Testis (tissue), 2 donors: ENCODE measurements at regions not wholly inside any gene's neighbourhood (a gene's known extent, or its start where the extent isn't known, plus 50 kb on each side); places are given as distances from the start of the nearest gene placed in this dataset.

ENCODE experiments used
- POLR2A ChIP-seq: fragments of 450-650 bp; IDR thresholded peaks from one replicate; pipeline ENCODE4 v1.6.1; 2017; ENCODE audit warnings: antibody characterized with exemption, mild to moderate bottlenecking, moderate library complexity
- TF ChIP-seq, protein P1 (sequence below), 3 experiments: fragments of 450-650 bp in 2 of 3; fragments of 200-600 bp in 1 of 3; sonication (generic) in 1 of 3; IDR thresholded peaks; one replicate each; pipeline ENCODE4 v1.5.1; 2016 to 2019; ENCODE audit warnings: antibody characterized with exemption in 3 of 3, mild to moderate bottlenecking in 2 of 3, moderate library complexity in 1 of 3

DNA sequence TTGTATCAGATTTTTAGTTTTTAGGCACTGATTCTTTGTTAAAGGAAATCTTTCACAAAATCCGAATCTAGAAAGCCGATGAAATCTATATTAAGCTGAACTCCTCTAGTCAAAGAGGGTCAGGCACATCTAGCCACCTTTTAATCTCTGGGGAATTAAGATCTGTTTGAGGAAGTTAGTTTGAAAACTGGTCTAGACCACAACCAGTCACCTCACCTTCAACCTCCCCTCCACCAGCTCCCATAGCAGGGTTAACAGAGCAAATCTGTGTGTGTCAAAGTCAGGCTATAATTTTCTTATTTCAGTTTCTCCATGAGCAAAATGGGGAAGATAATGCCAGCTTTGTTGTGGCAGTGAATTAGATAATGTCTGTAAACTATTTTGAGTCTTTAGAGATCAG lies 110.0 kb upstream of the IGFBP7 start:
- TF ChIP-seq, protein P1, sequence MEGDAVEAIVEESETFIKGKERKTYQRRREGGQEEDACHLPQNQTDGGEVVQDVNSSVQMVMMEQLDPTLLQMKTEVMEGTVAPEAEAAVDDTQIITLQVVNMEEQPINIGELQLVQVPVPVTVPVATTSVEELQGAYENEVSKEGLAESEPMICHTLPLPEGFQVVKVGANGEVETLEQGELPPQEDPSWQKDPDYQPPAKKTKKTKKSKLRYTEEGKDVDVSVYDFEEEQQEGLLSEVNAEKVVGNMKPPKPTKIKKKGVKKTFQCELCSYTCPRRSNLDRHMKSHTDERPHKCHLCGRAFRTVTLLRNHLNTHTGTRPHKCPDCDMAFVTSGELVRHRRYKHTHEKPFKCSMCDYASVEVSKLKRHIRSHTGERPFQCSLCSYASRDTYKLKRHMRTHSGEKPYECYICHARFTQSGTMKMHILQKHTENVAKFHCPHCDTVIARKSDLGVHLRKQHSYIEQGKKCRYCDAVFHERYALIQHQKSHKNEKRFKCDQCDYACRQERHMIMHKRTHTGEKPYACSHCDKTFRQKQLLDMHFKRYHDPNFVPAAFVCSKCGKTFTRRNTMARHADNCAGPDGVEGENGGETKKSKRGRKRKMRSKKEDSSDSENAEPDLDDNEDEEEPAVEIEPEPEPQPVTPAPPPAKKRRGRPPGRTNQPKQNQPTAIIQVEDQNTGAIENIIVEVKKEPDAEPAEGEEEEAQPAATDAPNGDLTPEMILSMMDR (IDR thresholded peaks at IDR 0.05): no peak
- no peak for TF ChIP-seq POLR2A
